GM21576 (cell line): ENCODE measurements at regions not wholly inside any gene's neighbourhood (a gene's known extent, or its start where the extent isn't known, plus 50 kb on each side); places are given as distances from the start of the nearest gene placed in this dataset.

Experiments
- ATAC-seq: cut with Tn5 transposase; IDR thresholded peaks from one replicate; pipeline ENCODE4 v1.9.1; 2021; ENCODE audit warnings: mild to moderate bottlenecking, moderate library complexity; ENCODE audit not compliant: unreplicated experiment

DNA sequence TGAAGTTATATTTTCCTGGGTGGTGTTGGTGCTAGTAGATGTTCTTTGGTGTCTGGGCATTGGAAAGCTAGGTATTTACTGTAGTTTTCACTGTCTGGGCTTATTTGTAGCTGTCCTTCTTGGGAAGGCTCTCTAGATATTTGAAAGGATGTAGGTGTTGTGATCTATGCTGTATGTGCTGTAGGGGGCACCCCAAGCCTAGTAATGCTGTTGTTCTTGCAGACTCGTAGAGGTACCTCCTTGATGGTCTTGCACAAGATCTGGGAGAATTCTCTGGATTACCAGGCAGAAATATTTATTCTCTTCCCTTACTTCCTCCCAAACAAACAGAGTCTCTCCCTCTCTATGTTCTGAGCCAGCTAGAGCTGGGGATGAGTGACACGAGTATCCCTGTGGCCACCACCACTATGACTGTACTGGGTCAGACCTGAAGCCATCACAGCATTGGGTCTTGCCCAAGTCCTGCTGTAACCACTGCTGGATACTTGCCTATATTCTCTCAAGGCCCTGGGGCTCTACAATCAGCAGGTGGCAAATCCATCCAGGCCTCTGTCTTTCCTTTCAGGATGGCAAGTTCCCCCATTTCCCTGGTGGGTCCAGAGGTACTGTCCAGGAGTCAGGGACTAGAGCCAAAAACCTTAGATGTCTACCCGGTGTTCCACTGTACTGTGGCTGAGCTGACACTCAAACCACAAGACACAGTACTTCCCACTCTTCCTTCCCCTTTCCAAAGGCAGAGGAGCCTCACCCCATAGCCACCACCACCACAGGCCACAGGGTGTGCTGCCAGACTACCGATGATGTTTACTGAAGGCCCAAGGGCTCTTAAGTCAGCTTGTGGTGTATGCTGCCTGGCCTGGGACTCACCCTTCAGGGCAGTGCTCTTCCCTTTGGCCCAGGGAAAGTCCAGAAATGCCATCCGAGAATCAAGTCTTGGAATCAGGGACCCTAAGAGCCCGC is 195.2 kb upstream of the DPPA4 start:
- ATAC-seq = no peak

DNA sequence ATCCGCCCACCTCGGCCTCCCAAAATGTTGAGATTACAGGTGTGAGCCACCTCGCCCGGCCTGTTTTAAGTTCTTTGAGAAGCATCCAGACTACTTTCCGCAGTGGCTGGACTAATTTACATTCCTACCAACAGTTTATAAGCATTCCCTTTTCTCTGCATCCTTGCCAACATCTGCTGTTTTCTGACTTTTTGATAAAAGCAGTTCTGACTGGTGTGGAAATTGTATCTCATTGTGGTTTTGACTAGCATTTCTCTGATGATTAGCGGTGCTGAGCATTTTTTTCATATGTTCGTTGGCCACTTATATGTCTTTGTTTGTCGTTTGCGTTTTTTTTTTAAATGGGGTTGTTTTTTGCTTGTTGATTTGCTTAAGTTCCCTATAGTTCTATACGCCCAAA is 208.4 kb upstream of the DPPA4 start:
- no peak for ATAC-seq

GRCh38 chr3:109548192-109548938 is 211.0 kb upstream of the DPPA4 start:
- no peak for ATAC-seq

DNA sequence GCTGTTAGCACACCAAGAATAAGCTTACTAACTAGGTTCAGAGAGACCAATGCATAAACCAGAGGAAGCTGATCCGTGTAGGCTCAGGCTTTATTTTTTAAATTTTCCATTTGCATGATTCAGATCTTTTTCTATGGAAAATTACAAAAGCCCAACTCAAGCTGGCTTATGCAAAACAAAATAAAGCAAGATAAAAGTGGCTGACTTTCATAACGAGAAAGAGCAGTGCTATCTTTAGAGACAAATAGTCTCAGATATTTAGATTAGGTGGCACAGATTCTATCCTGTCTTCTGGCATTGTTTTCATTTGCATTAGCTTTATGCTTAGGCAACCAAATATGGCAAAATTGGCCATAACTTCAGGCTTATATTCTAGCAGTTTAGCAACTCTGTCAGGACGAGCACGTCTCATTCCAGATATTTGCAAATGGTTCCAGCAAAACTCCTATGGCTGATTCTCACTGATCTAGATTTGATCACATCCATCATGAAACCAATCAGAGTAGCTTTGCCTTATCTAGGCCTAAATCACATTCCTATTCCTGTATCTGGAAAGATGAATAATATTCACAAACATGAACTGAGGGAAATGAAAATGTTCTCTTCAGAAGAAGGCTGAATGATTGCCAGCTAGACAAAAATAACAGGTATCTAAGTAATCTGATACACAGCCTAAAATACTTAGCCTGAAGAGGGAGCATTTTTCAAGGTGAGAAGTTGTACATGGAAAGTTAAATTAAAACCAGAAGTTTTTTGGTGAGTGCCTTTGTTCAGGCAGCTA is 216.4 kb upstream of the DPPA4 start:
- ATAC-seq = no peak

GRCh38 chr3:109559389-109559788 is 222.0 kb upstream of the DPPA4 start:
- ATAC-seq = no peak

DNA sequence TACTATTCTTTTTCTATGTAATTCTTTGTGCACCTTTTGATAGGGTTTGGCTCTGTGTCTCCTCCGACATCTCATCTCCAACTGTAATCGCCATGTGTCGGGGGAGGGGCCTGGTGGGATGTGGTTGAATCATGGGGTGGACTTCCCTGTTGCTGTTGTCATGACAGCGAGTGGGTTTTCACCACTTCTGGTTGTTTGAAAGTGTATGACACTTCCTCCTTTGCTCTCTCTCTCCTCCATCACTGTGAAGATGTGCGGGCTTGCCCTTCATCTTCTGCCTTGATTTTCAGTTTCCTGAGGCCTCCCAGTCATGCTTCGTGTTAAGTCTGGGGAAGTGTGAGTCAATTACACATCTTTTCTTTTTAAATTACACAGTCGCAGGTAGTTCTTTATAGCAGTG is 225.8 kb upstream of the DPPA4 start:
- no peak for ATAC-seq

DNA sequence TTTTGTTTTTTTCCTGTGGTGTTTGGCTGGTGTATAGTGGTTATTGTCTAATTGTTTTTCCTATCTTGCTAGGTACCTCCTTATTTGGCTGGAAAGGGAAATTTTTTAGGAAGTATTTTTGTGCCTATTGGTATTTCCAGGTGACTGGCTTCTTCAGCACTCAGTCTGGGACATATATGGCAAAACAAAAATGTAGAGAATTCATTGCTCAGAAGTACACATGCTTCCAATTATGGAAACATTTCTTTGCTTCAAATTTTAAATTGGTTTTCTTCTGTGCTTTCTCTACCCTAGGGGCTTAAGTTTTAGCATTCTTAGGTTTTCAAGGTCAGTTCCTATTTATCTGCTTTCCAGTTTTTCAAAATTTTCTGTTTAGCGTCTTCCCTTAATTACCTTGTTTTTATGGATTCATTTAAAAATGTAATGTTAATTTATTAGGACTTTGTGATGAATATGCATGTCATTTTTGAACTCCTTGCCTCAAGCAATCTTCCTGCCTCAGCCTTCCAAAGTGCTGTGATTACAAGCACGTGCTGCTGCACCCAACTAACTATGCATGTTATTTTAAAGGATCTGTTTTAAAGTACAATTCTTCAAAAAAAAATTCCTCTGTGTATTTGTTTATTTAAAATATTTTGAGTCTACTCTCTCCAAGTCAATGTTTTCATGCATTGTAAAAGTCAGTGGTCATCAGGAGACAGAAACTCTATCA is 231.9 kb upstream of the DPPA4 start:
- no peak for ATAC-seq

- ATAC-seq = no peak
These were observed 233.1 kb upstream of the DPPA4 start for GRCh38 chr3:109570408-109570807.

GRCh38 chr3:109572301-109572700 is 235.0 kb upstream of the DPPA4 start:
- ATAC-seq = no peak

DNA sequence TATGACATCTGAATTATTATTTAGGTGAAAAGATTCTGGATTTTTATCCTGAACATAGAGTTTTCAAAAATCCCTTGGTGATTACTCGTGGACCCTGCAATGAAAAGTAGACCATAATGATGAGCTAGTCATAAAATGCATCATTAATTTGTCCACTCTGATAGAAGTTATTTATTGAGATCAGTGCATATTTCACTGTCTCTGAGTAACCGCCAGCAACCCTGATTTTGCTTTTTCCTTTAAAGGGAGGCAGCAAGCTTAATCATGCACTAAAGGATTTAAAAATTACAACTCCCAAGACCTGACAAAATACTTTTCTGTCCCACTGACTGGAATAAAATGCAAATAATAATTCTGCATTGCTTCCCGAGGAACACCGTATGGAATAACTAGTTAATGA is 259.6 kb upstream of the DPPA4 start:
- no peak for ATAC-seq

- ATAC-seq = no peak
These were observed 260.1 kb upstream of the DPPA4 start for GRCh38 chr3:109597444-109597843.

- no peak for ATAC-seq
These were observed 270.6 kb upstream of the DPPA4 start for GRCh38 chr3:109607897-109608296.

- ATAC-seq = no peak
These were observed 271.2 kb upstream of the DPPA4 start for GRCh38 chr3:109608574-109608973.

DNA sequence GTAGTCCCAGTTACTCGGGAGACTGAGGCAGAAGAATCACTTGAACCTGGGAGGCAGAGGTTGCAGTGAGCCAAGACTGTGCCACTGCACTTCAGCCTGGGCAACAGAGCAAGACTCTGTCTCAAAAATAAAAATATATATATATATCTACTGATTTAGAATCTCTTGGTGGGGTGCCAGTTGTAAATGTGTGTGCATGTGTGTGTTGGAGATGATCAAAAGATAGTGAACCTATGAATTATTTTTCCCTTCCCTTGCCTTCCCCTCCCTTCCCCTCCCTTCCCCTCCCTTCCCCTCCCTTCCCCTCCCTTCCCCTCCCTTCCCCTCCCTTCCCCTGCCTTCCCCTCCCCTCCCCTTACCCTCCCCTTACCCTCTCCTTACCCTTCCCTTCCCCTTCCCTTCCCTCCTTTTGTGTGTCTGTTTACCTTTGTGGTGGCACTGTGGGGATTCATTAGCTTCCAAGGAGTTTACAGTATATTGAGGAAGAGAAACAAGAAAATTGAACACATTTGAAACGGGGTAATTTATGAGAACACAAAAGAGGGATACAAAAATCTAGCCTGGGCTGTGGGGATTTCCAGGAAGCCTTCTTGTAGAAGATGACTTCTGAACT is 281.5 kb upstream of the DPPA4 start:
- ATAC-seq = no peak

DNA sequence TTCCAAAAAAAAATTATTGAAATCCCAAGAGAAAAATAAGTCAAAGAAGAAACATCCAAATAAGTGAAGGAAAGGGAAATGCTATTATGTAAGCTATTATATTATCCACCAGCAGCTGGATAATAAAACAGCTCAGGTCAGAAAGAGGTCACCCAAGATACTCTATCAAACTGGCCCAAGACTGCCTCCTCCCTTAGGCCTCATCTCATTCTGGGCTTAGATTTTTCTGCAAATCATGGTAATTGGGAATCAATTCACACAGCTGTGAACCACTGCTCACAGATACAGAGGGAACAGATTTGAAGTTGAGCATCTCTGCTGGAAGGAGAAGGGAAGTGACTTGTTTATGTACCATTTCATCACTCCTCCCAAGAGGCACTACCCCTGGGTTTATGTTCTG is 294.6 kb upstream of the DPPA4 start:
- ATAC-seq = no peak

DNA sequence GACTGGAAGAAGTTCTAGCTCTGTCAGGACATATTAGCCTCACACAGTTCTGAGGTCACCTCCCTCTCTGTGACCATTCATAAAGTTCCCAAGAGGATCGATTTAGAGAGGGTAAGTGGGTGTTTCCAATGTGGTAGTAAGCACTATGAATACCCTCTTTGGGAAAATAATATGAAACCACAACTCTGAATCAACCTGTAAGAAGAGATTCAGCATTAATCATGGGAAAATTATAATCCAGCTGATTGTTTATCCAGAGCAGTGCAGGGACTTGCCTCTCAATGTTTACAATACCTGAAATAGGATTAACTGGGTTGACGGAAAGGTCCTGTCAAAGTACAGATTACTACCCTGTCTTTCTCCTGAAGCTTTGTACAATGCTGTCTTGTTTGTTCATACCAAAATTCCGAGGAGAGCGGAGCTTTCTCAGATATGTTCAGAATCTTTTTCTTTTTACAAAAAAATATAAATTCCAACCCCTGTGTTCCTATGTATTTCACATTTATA is 302.9 kb upstream of the DPPA4 start:
- no peak for ATAC-seq

GRCh38 chr3:109642025-109642424 is 304.7 kb upstream of the DPPA4 start:
- no peak for ATAC-seq

- ATAC-seq = no peak
These were observed 306.2 kb upstream of the DPPA4 start for GRCh38 chr3:109643590-109643989.

DNA sequence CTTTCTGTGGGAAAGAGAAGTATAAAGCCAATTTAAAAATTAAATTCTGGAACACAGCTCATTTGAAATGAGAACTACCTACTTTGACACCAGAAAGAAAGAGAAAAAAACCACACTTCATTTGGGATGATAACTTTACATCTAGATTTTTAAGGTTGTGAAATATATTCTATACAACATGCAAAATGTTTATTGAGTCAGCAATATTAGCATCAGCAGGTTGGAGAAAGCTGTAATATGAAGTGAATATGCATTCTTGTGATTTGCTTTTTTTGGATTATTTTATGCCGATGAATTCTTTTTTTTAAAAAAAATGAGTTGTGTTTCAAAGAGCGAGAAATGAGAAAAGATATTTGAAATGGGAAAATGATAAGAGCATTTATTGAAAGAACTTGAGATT is 307.0 kb upstream of the DPPA4 start:
- ATAC-seq = no peak

DNA sequence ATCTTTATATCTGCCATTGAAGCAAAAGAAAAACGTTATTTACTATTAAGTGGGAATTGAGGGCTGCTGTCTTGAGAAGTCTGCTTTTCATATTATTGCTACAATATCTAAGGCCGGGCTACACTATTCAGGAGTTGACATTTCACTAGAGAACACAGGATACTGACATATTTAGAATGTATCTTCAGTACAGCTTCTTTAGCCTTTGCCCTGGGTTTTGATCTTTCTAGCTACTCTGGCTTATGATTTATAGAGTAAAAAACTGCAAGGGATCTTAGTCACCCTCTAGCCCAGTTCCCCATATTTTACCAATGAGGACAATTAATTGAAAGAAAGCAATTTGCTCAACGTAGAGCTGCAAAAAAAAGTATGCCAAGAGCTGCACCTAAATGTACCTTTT is 307.4 kb upstream of the DPPA4 start:
- ATAC-seq = no peak
